WTC11 (cell line): ENCODE measurements at regions not wholly inside any gene's neighbourhood (a gene's known extent, or its start where the extent isn't known, plus 50 kb on each side); places are given as distances from the start of the nearest gene placed in this dataset.

Experiments
- ATAC-seq: fragments of 200-7000 bp; cut with Tn5 transposase; 2 replicates; pipeline ENCODE4 v1.10.0; 2021; ENCODE audit warnings: mild to moderate bottlenecking, moderate library complexity
- CTCF ChIA-PET: fragments of 300-600 bp; sonication (Branson Sonifier 250); formaldehyde crosslinking; loops from one replicate; lab custom pipeline; 2021; ENCODE audit warnings: antibody characterized with exemption; lab: Charles Lee
- POLR2A ChIA-PET: fragments of 350-600 bp; sonication (Branson Sonifier 250); formaldehyde crosslinking; loops from one replicate; lab custom pipeline; 2021; ENCODE audit warnings: antibody characterized with exemption; lab: Charles Lee
- DNase-seq: peaks from one replicate; pipeline ENCODE4 v3.0.0; 2021; ENCODE audit warnings: low spot score
- H3K27ac Mint-ChIP-seq: 2 replicates; pipeline ENCODE4 v1.8.0; 2021; ENCODE audit warnings: mixed read lengths
- H3K27me3 Mint-ChIP-seq: 2 replicates; pipeline ENCODE4 v1.8.0; 2021; ENCODE audit warnings: low read depth, mild to moderate bottlenecking, moderate library complexity, mixed read lengths
- H3K36me3 Mint-ChIP-seq: 2 replicates; pipeline ENCODE4 v1.8.0; 2021; ENCODE audit warnings: mixed read lengths
- H3K4me1 Mint-ChIP-seq: 2 replicates; pipeline ENCODE4 v1.8.0; 2022; ENCODE audit warnings: mixed read lengths
- H3K4me3 Mint-ChIP-seq: 2 replicates; pipeline ENCODE4 v1.8.0; 2021; ENCODE audit warnings: mild to moderate bottlenecking, moderate library complexity, mixed read lengths
- H3K9me3 Mint-ChIP-seq: 2 replicates; pipeline ENCODE4 v1.8.0; 2021; ENCODE audit warnings: mixed read lengths
- GRHL2 ChIP-seq: fragments of 250-450 bp; sonication (Bioruptor Pico); IDR thresholded peaks from 2 replicates; pipeline ENCODE4 v1.8.0; 2022; ENCODE audit warnings: mild to moderate bottlenecking, moderate library complexity; ENCODE audit not compliant: insufficient replicate concordance, severe bottlenecking
- IRF2 ChIP-seq: sonication (generic); formaldehyde crosslinking; IDR thresholded peaks from 2 replicates; pipeline ENCODE4 v1.8.0; 2022; ENCODE audit warnings: low read depth, missing genetic modification reagents, borderline replicate concordance
- NR2C2 ChIP-seq: sonication (generic); formaldehyde crosslinking; IDR thresholded peaks from 2 replicates; pipeline ENCODE4 v1.8.0; 2022; ENCODE audit warnings: mild to moderate bottlenecking, missing genetic modification reagents
- PRRX2 ChIP-seq: fragments of 250-450 bp; sonication (Bioruptor Pico); IDR thresholded peaks from 2 replicates; pipeline ENCODE4 v1.8.0; 2021; ENCODE audit warnings: mild to moderate bottlenecking
- RELA ChIP-seq: sonication (generic); formaldehyde crosslinking; IDR thresholded peaks from 2 replicates; pipeline ENCODE4 v1.8.1; 2022; ENCODE audit warnings: missing genetic modification reagents, mild to moderate bottlenecking, borderline replicate concordance
- SMAD3 ChIP-seq: sonication (generic); formaldehyde crosslinking; IDR thresholded peaks from 2 replicates; pipeline ENCODE4 v1.8.0; 2022; ENCODE audit warnings: missing genetic modification reagents, mild to moderate bottlenecking, borderline replicate concordance
- SMAD4 ChIP-seq: sonication (generic); formaldehyde crosslinking; IDR thresholded peaks from 2 replicates; pipeline ENCODE4 v1.8.0; 2022; ENCODE audit warnings: mild to moderate bottlenecking, missing genetic modification reagents
- SOX15 ChIP-seq: fragments of 250-450 bp; sonication (Bioruptor Pico); IDR thresholded peaks from 2 replicates; pipeline ENCODE4 v1.9.0; 2021; ENCODE audit warnings: mild to moderate bottlenecking
- ZNF121 ChIP-seq: sonication (generic); formaldehyde crosslinking; IDR thresholded peaks from 2 replicates; pipeline ENCODE4 v1.8.0; 2023; ENCODE audit warnings: missing genetic modification reagents
- ZNF416 ChIP-seq: fragments of 250-450 bp; sonication (Bioruptor Pico); IDR thresholded peaks from 2 replicates; pipeline ENCODE4 v1.9.0; 2021; ENCODE audit warnings: mild to moderate bottlenecking, inconsistent platforms
- TF ChIP-seq, protein P1 (sequence below): sonication (generic); formaldehyde crosslinking; conservative IDR thresholded peaks from 2 replicates; pipeline ENCODE4 v1.8.1; 2022; ENCODE audit warnings: mild to moderate bottlenecking, missing genetic modification reagents
- TF ChIP-seq, protein P2 (sequence below): sonication (generic); formaldehyde crosslinking; IDR thresholded peaks from 2 replicates; pipeline ENCODE4 v1.8.1; 2023; ENCODE audit warnings: mild to moderate bottlenecking, missing genetic modification reagents, moderate library complexity
- TF ChIP-seq, protein P3 (sequence below): sonication (generic); formaldehyde crosslinking; IDR thresholded peaks from 2 replicates; pipeline ENCODE4 v1.8.0; 2022; ENCODE audit warnings: mild to moderate bottlenecking, missing genetic modification reagents
- TF ChIP-seq, protein P4 (sequence below): fragments of 250-450 bp; sonication (Bioruptor Pico); IDR thresholded peaks from 2 replicates; pipeline ENCODE4 v1.9.0; 2021; ENCODE audit warnings: mild to moderate bottlenecking
- TF ChIP-seq, protein P5 (sequence below): fragments of 250-450 bp; sonication (Bioruptor Pico); IDR thresholded peaks from 2 replicates; pipeline ENCODE4 v1.9.0; 2021; ENCODE audit warnings: mild to moderate bottlenecking
- TF ChIP-seq, protein P6 (sequence below): fragments of 250-450 bp; sonication (Bioruptor Pico); IDR thresholded peaks from 2 replicates; pipeline ENCODE4 v1.9.0; 2021; ENCODE audit warnings: moderate library complexity, mild to moderate bottlenecking, inconsistent platforms, borderline replicate concordance
- TF ChIP-seq, protein P7 (sequence below): sonication (generic); formaldehyde crosslinking; IDR thresholded peaks from 2 replicates; pipeline ENCODE4 v1.8.1; 2023; ENCODE audit warnings: mild to moderate bottlenecking, missing genetic modification reagents, moderate library complexity
- TF ChIP-seq, protein P8 (sequence below): fragments of 250-450 bp; sonication (Bioruptor Pico); conservative IDR thresholded peaks from 2 replicates; pipeline ENCODE4 v1.9.0; 2021; ENCODE audit warnings: mild to moderate bottlenecking
- TF ChIP-seq, protein P9 (sequence below): sonication (generic); formaldehyde crosslinking; IDR thresholded peaks from 2 replicates; pipeline ENCODE4 v1.8.0; 2022; ENCODE audit warnings: mild to moderate bottlenecking, missing genetic modification reagents

DNA sequence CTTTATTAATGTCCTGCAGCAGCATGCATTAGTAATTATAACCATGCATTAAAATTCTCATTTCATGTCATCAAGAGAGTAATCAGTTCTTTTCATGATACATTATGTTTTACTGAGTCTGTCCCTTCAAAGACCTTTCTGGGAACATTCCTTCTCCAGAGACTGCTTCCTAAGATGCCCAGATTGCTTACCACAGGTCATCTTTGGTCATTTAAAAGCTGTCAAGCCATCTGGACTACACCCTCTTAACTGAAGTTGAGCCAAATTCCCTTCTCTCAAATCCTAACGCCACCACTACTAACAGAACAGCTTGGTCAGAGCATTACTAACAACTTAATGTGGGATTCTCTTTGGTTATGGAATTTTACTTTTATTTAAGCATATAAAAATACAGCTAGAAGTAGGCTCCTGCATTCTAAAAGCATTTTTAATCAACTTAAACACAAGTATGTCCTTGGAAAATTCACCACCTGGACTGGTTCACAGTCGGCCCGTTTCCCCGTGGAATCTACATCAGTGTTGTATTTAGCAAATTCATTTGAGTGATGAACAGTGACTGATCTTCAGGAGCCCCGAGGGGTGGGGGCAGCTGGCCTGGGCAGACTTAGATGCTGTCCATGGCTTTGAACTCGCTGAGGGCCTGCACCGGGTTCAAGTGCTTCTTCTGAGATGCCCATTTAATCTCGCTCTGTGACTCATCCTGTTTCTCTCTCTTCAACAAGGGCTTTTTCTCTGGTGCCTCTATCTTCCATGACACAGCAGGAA lies 92.8 kb upstream of the CCDC112 start:
- DNase-seq: no peak
- H3K27ac Mint-ChIP-seq: no peak overlapping the region

DNA sequence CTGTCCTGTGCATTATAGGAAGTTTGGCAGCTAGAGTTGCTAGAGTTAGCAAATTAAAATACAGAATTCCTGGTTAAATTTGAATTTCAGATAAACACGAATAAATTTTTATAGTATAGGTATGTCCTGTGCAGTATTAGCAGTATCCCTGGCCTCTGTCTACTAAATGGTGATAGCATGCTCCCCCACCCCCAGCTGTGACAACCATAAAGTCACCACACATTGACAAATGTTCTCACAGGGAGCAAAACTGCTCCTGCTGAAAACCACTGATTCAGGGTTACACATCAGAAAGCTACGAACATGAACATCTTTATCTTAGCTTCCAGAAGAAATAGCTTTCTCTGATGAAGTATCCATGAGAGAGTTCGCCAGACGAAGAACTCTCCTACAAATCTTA lies 91.8 kb upstream of the CCDC112 start:
- Mint-ChIP-seq H3K27ac (no peak overlapping the region), H3K4me1 (peaks cover 3% of the 10 kb centered on the region), H3K9me3 (peaks cover 10% of the 10 kb centered on the region), H3K27me3 (no peaks in the 10 kb centered on the region), H3K36me3 (no peaks in the 10 kb centered on the region), H3K4me3 (no peak overlapping the region)
- TF ChIP-seq, protein P1, sequence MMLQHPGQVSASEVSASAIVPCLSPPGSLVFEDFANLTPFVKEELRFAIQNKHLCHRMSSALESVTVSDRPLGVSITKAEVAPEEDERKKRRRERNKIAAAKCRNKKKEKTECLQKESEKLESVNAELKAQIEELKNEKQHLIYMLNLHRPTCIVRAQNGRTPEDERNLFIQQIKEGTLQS (CRISPR knock-in tag): no peak
- no peak for DNase-seq
- ChIA-PET POLR2A (no interaction called here), CTCF (no interaction called here)
- ATAC-seq: no peak

More for the DNA sequence above, 92.8 kb upstream of the CCDC112 start:
- ChIA-PET POLR2A (no interaction called here), CTCF (interaction anchor here (1.3 kb wide), 1 partner anchor 185 kb away, joined by 8 read pairs; no protein-coding TSS in a partner anchor)
- H3K4me1 Mint-ChIP-seq: peaks cover 3% of the 10 kb centered on the region
- H3K9me3 Mint-ChIP-seq: peaks cover 12% of the 10 kb centered on the region
- TF ChIP-seq, protein P2, sequence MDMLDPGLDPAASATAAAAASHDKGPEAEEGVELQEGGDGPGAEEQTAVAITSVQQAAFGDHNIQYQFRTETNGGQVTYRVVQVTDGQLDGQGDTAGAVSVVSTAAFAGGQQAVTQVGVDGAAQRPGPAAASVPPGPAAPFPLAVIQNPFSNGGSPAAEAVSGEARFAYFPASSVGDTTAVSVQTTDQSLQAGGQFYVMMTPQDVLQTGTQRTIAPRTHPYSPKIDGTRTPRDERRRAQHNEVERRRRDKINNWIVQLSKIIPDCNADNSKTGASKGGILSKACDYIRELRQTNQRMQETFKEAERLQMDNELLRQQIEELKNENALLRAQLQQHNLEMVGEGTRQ: no peak
- no peak for TF ChIP-seq NR2C2 (CRISPR knock-in tag)
- no peak for ATAC-seq
- H3K36me3 Mint-ChIP-seq: no peaks in the 10 kb centered on the region
- no peaks in the 10 kb centered on the region for H3K27me3 Mint-ChIP-seq
- H3K4me3 Mint-ChIP-seq: no peak overlapping the region

DNA sequence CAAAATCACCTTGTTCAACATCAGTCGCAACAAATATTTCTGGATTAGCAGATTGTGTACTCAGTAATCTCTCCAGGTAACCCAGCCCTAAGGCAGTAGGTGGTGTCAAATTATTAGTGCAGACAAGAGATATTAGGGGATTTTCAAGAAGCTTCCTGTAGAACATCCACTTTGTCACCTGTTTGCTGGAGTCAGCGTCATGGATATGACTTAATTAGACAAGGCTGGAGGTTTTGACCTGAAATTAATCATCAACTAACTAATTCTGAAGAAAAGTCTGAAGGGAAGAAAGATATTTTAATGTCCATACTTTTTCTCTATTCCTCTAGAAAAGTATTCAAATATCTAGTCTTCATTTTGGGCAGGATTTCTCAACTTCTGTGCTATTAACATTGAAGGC lies 91.4 kb upstream of the CCDC112 start:
- ChIA-PET POLR2A (no interaction called here), CTCF (no interaction called here)
- Mint-ChIP-seq H3K27me3 (no peaks in the 10 kb centered on the region), H3K4me3 (no peak overlapping the region), H3K36me3 (no peaks in the 10 kb centered on the region), H3K9me3 (peaks cover 8% of the 10 kb centered on the region), H3K4me1 (peaks cover 3% of the 10 kb centered on the region), H3K27ac (no peak overlapping the region)
- DNase-seq: no peak
- no peak for ATAC-seq
- TF ChIP-seq, protein P3, sequence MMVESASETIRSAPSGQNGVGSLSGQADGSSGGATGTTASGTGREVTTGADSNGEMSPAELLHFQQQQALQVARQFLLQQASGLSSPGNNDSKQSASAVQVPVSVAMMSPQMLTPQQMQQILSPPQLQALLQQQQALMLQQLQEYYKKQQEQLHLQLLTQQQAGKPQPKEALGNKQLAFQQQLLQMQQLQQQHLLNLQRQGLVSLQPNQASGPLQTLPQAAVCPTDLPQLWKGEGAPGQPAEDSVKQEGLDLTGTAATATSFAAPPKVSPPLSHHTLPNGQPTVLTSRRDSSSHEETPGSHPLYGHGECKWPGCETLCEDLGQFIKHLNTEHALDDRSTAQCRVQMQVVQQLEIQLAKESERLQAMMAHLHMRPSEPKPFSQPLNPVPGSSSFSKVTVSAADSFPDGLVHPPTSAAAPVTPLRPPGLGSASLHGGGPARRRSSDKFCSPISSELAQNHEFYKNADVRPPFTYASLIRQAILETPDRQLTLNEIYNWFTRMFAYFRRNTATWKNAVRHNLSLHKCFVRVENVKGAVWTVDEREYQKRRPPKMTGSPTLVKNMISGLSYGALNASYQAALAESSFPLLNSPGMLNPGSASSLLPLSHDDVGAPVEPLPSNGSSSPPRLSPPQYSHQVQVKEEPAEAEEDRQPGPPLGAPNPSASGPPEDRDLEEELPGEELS (CRISPR knock-in tag): no peak
- TF ChIP-seq, protein P4, sequence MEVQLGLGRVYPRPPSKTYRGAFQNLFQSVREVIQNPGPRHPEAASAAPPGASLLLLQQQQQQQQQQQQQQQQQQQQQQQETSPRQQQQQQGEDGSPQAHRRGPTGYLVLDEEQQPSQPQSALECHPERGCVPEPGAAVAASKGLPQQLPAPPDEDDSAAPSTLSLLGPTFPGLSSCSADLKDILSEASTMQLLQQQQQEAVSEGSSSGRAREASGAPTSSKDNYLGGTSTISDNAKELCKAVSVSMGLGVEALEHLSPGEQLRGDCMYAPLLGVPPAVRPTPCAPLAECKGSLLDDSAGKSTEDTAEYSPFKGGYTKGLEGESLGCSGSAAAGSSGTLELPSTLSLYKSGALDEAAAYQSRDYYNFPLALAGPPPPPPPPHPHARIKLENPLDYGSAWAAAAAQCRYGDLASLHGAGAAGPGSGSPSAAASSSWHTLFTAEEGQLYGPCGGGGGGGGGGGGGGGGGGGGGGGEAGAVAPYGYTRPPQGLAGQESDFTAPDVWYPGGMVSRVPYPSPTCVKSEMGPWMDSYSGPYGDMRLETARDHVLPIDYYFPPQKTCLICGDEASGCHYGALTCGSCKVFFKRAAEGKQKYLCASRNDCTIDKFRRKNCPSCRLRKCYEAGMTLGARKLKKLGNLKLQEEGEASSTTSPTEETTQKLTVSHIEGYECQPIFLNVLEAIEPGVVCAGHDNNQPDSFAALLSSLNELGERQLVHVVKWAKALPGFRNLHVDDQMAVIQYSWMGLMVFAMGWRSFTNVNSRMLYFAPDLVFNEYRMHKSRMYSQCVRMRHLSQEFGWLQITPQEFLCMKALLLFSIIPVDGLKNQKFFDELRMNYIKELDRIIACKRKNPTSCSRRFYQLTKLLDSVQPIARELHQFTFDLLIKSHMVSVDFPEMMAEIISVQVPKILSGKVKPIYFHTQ: no peak
- TF ChIP-seq, protein P5, sequence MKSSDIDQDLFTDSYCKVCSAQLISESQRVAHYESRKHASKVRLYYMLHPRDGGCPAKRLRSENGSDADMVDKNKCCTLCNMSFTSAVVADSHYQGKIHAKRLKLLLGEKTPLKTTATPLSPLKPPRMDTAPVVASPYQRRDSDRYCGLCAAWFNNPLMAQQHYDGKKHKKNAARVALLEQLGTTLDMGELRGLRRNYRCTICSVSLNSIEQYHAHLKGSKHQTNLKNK: no peak
- TF ChIP-seq, protein P6, sequence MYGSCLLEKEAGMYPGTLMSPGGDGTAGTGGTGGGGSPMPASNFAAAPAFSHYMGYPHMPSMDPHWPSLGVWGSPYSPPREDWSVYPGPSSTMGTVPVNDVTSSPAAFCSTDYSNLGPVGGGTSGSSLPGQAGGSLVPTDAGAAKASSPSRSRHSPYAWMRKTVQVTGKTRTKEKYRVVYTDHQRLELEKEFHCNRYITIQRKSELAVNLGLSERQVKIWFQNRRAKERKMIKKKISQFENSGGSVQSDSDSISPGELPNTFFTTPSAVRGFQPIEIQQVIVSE: no peak
- no peak for TF ChIP-seq SMAD4 (CRISPR knock-in tag)
- TF ChIP-seq ZNF416 (CRISPR knock-in tag): no peak
- no peak for TF ChIP-seq ZNF121 (CRISPR knock-in tag)
- TF ChIP-seq GRHL2 (CRISPR knock-in tag): no peak
- TF ChIP-seq, protein P7, sequence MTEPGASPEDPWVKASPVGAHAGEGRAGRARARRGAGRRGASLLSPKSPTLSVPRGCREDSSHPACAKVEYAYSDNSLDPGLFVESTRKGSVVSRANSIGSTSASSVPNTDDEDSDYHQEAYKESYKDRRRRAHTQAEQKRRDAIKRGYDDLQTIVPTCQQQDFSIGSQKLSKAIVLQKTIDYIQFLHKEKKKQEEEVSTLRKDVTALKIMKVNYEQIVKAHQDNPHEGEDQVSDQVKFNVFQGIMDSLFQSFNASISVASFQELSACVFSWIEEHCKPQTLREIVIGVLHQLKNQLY (CRISPR knock-in tag): no peak
- TF ChIP-seq, protein P8, sequence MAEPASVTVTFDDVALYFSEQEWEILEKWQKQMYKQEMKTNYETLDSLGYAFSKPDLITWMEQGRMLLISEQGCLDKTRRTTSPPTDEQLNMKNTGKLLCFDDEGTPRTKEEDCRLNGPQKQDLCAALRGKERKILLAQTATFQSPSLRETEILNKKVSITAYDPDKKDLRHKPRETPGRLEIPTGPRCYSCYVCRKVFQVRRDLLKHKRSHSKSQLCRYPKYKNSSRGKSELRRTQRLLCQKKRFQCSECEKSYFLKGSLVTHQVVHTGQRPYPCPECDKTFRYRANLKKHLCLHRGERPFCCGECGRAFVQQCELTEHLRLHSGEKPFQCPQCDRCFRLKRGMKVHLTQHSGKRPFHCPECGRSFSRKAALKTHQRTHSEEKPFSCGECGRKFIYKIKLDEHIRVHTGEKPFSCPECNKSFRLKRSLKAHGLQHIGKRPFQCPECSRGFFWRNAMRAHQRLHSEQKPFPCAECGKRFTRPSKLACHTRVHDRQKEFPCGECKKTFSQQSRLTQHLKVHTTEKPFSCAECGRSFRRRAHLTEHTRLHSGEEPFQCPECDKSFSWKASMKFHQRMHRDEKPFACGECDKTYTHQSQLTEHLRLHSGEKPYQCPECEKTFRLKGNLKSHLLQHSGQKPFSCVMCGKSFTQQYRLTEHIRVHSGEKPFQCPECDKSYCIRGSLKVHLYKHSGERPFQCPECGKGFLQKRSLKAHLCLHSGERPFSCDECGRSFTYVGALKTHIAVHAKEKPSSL: no peak
- no peak for TF ChIP-seq PRRX2
- TF ChIP-seq, protein P9, sequence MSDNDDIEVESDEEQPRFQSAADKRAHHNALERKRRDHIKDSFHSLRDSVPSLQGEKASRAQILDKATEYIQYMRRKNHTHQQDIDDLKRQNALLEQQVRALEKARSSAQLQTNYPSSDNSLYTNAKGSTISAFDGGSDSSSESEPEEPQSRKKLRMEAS: no peak
- TF ChIP-seq IRF2 (CRISPR knock-in tag): no peak
- TF ChIP-seq SMAD3 (CRISPR knock-in tag): no peak
- TF ChIP-seq SOX15 (CRISPR knock-in tag): no peak
- TF ChIP-seq RELA (CRISPR knock-in tag): no peak
